Activated CD8-positive, alpha-beta memory T cell treated with anti-CD3 and anti-CD28 coated beads, Interleukin-2, amount 10 ng/mL, durations not matched to agents 7 days and 5 days (primary cell): ENCODE measurements at regions not wholly inside any gene's neighbourhood (a gene's known extent, or its start where the extent isn't known, plus 50 kb on each side); places are given as distances from the start of the nearest gene placed in this dataset.

Experiments
- ATAC-seq: fragments of 150-1000 bp; cut with Tn5 transposase; one replicate; pipeline ENCODE4 v1.10.0; 2021; ENCODE audit warnings: moderate library complexity
- CTCF ChIA-PET: fragments of 350-600 bp; sonication (Branson Sonifier 250); formaldehyde crosslinking; loops from one replicate; lab custom pipeline; 2021; ENCODE audit warnings: antibody characterized with exemption; lab: Charles Lee
- DNase-seq: peaks from one replicate; pipeline ENCODE4 v3.0.0-alpha.2; 2020
- H3K27ac Mint-ChIP-seq: one replicate; pipeline ENCODE4 v1.8.0; 2021; ENCODE audit warnings: mild to moderate bottlenecking, mixed read lengths
- H3K27me3 Mint-ChIP-seq: one replicate; pipeline ENCODE4 v1.8.0; 2021; ENCODE audit warnings: mixed read lengths
- H3K36me3 Mint-ChIP-seq: one replicate; pipeline ENCODE4 v1.8.0; 2021; ENCODE audit warnings: mild to moderate bottlenecking, mixed read lengths
- H3K4me1 Mint-ChIP-seq: one replicate; pipeline ENCODE4 v1.8.0; 2021; ENCODE audit warnings: mixed read lengths
- H3K4me3 Mint-ChIP-seq: one replicate; pipeline ENCODE4 v1.8.0; 2021; ENCODE audit warnings: mild to moderate bottlenecking, moderate library complexity, mixed read lengths
- H3K9me3 Mint-ChIP-seq: one replicate; pipeline ENCODE4 v1.8.0; 2022; ENCODE audit warnings: low read depth, mixed read lengths

DNA sequence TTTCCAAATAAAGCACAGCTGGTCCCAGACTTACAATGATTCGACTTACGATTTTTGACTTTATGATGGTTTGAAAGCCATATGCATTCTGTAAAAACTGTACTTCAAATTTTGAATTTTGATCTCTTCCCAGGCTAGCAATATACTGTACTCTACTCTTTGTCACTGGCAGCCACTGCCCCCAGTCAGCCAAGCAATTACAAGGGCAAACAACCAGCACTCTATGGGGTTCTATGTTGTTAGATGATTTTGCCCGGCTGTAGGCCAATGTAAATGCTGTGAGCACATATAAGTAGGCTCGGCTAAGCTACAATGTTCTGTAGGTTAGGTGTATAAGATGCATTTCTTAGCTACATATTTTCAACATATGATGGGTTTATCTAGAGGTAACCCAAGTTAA is 217.3 kb downstream of the RAB38 start:
- Mint-ChIP-seq H3K4me1 (no peaks in the 10 kb centered on the region), H3K27ac (no peak overlapping the region), H3K9me3 (no peaks in the 10 kb centered on the region), H3K4me3 (no peak overlapping the region), H3K36me3 (no peaks in the 10 kb centered on the region), H3K27me3 (peaks cover 3% of the 10 kb centered on the region)
- no peak for ATAC-seq
- CTCF ChIA-PET = no interaction called here
- no peak for DNase-seq

DNA sequence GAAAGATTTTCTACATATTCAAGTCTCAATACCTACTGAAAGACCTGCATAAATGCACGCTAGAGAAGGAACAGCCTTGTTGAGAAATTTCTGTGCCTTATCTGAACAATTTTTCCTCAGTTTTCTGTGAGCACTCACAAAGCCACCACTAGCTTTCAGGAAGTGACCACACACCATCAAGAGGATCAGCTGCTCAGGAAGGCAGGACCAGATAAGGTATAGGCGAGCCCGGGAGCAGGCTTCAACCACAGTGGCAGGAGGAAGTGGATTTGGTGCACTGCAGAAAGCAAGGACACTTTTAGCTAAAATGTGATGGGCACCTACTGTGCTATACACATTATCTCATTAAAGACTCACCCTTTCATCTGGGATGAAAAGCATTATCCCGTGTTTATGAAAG is 220.8 kb downstream of the RAB38 start:
- Mint-ChIP-seq H3K27ac (no peak overlapping the region), H3K27me3 (no peaks in the 10 kb centered on the region), H3K36me3 (no peaks in the 10 kb centered on the region), H3K4me1 (no peaks in the 10 kb centered on the region), H3K9me3 (no peaks in the 10 kb centered on the region), H3K4me3 (no peak overlapping the region)
- no peak for DNase-seq
- no peak for ATAC-seq
- CTCF ChIA-PET = no interaction called here

DNA sequence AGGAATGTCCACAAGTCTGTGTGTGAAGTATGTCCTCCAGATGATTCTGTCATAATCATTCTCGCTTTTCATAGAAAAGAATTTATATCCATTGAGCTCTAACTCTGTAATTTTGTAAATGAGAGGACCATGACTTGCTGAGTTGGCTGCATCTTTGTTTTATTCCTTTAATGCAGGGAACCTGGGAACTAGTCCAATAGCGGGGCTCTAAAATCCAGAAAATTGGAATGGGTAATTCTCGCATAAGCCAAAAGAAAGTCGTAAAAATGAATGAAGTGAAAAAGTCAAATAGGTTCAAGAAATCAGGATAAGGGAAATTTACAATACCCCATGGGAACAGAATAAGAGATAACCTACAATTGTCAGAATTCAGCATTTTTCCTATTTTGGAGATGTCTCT is 232.5 kb downstream of the RAB38 start:
- Mint-ChIP-seq H3K36me3 (no peaks in the 10 kb centered on the region), H3K4me1 (no peaks in the 10 kb centered on the region), H3K27me3 (no peaks in the 10 kb centered on the region), H3K27ac (no peak overlapping the region), H3K4me3 (no peak overlapping the region), H3K9me3 (no peaks in the 10 kb centered on the region)
- CTCF ChIA-PET = no interaction called here
- ATAC-seq (no peak), DNase-seq (no peak)

DNA sequence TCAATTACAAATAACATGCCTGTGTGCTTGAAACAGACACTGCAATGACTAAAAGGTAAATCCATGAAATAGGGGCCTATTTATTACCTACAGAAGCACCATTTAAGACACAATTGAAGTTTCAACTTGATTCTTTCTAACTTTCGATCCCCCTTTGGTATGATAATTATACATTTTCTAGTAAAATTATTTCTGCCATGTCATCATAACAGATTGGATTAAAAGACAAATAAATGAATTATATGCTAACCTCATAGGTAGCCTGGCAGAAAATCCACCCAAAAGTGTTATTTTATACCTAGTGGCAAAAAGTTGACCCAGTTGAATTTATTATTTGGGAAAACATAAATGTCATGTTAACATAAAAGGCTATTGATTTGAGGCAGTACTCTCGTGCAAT is 241.1 kb downstream of the RAB38 start:
- Mint-ChIP-seq H3K27ac (no peak overlapping the region), H3K27me3 (no peaks in the 10 kb centered on the region), H3K4me3 (no peak overlapping the region), H3K9me3 (no peaks in the 10 kb centered on the region), H3K4me1 (no peaks in the 10 kb centered on the region), H3K36me3 (no peaks in the 10 kb centered on the region)
- DNase-seq (no peak), ATAC-seq (no peak)
- CTCF ChIA-PET = no interaction called here

DNA sequence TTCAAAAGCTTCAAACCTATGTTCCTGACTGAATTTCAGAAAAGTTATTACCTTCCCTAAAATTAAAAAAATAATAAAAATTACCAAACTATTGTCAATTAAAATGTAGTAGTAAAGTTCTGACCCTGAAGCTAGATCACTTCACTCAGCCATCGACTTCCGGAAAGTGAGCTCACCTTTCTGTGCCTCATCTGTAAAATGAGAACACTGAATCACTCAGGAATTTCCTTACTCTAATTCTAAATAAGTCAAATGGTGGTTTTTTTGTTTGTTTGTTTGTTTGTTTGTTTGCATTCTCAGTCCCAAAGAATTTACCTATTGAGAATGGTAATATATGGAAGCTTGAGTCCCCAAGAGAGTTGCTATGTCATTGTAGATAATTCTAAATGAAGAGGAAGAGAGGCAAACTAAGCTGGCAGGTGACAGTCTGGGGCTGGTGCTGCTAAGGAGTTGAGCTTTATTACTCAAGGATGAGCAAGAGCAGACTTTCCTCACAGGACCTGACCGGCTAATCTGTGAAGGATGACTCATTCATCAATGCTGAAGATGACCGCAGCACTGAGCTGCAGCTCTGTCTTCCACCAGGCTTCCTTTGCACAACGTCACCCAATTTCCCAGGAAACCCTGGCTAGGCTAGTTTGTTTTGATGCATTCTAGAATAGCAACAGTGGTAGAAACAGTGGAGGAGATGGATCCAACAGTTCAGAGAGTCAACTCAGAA is 248.8 kb downstream of the RAB38 start:
- DNase-seq (no peak), ATAC-seq (no peak)
- Mint-ChIP-seq H3K36me3 (no peaks in the 10 kb centered on the region), H3K27ac (no peak overlapping the region), H3K4me3 (no peak overlapping the region), H3K9me3 (no peaks in the 10 kb centered on the region), H3K4me1 (no peaks in the 10 kb centered on the region), H3K27me3 (no peaks in the 10 kb centered on the region)
- CTCF ChIA-PET = no interaction called here

DNA sequence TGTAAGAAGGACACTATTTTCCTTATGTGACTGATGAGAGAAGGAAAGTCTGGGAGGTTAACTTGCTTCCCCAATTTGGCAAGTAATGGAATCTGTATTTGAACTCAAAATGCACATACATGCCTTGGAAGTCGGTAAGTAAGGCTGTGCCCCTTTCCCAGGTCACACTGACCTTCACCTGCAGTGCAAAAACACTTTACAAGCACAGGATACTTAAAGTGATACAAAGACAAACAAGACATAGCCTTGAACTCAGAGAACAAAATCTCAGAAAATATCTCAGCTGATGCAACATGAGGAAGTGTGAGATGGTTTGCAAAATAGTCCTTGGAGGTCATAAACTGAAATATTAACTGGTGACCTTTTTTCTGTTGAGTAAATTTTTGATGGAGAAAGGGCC is 251.1 kb downstream of the RAB38 start:
- Mint-ChIP-seq H3K4me3 (no peak overlapping the region), H3K36me3 (no peaks in the 10 kb centered on the region), H3K4me1 (no peaks in the 10 kb centered on the region), H3K27me3 (no peaks in the 10 kb centered on the region), H3K27ac (no peak overlapping the region), H3K9me3 (no peaks in the 10 kb centered on the region)
- ATAC-seq (no peak), DNase-seq (no peak)
- CTCF ChIA-PET = no interaction called here

DNA sequence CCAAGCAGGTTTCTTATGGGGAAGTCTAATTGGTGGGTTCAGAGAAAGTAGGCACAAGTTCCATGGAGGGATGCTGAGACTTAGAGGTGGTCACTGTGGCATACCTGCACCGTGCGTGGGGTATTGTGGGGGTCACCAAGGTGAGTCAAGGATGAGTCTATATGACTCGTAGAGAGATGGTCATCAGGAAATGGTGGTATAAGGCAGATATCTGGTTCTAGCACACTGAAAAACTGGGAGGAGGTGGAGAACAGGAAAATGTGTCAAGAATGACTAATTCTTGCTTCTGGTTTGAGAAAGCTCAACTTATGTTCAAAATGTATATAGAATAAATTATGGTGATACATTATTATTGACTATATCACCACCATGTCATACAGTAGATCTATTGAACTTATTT is 258.1 kb downstream of the RAB38 start:
- no peak for ATAC-seq
- H3K36me3 Mint-ChIP-seq = no peaks in the 10 kb centered on the region
- H3K9me3 Mint-ChIP-seq = no peaks in the 10 kb centered on the region
- no peak overlapping the region for H3K4me3 Mint-ChIP-seq
- no peaks in the 10 kb centered on the region for H3K27me3 Mint-ChIP-seq
- no peak for DNase-seq
- no peaks in the 10 kb centered on the region for H3K4me1 Mint-ChIP-seq
- CTCF ChIA-PET = no interaction called here
- no peak overlapping the region for H3K27ac Mint-ChIP-seq

DNA sequence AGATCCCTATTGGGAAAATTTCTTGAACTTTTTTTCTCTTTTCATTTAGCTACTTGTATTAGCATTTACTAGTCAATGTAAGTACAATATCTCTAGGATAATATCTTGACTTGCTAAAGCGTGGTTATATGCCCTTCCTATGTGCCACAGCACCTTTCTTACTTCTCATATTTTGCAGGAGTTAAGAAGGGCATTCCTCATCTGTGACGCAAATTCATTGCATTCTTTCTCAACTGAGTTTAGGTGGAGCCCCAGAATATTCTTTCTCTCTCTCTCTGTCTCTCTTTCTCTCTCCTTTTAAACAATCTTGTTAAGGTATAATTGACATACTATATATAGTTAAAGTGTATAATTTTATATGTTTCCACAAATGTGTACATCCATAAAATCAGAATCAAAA is 266.1 kb downstream of the RAB38 start:
- H3K36me3 Mint-ChIP-seq = no peaks in the 10 kb centered on the region
- no peak for ATAC-seq
- CTCF ChIA-PET = no interaction called here

DNA sequence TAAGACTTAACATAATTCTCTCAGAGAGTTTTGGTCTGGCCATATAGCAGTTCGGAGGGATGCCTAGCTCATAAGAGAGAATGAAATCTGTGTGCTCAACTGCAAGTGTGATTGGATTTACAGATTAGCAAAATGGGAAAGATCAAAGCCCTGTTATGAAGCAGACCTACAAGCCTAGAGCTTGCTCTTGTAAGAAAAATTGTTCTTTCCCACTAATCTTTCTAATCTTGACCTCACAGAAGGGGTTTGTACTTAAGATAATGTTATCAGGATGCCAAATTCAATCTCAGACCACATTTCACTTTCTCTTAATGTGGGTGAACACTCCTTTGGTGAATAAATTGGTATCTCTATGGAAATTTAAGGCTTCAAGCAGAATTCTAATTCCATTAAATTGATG is 267.2 kb downstream of the RAB38 start:
- H3K4me1 Mint-ChIP-seq = no peaks in the 10 kb centered on the region

More for the DNA sequence above, 266.1 kb downstream of the RAB38 start:
- DNase-seq = no peak
- Mint-ChIP-seq H3K27me3 (no peaks in the 10 kb centered on the region), H3K27ac (no peak overlapping the region), H3K4me3 (no peak overlapping the region), H3K4me1 (no peaks in the 10 kb centered on the region), H3K9me3 (no peaks in the 10 kb centered on the region)

DNA sequence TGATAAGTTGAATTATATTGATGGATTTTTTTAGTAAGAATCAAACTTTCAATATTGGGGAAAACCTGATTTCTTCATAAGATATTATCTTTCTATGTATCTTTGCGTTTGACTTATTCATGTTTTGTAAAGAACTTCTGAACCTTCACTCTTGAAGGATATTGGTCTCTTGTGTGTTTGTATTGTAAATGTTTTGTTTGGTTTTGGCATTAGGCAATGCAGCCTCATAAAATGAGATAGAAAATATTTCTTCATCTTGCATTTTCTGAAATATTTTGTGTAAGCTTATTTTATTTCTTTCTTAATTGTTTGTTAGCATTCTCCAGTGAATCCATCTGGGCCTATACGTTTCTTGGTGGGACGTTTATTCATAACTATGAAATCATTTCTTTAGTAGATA is 271.9 kb downstream of the RAB38 start:
- H3K4me3 Mint-ChIP-seq = no peak overlapping the region

More for the DNA sequence above, 267.2 kb downstream of the RAB38 start:
- CTCF ChIA-PET = no interaction called here
- Mint-ChIP-seq H3K27me3 (no peaks in the 10 kb centered on the region), H3K36me3 (no peaks in the 10 kb centered on the region), H3K9me3 (no peaks in the 10 kb centered on the region), H3K27ac (no peak overlapping the region), H3K4me3 (no peak overlapping the region)
- ATAC-seq (no peak), DNase-seq (no peak)

DNA sequence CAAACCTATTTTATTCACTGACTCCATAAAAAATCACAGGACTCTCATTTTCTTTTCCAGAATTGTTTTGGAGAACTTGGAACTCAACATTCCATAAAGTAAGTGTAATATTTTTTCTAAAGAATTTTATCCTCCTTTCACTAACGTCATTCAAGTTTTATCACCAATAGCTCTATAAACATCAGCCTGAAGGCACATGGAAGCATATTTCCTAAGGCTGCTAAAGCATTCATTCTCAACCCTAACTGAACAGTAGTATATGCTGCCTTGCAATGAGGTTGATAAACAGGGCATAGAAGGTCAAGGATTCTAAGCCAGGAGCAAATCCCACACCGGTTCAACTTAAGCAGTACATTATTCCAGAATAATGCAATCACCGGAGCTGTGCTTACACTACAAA is 273.9 kb downstream of the RAB38 start:
- no peaks in the 10 kb centered on the region for H3K9me3 Mint-ChIP-seq

More for the DNA sequence above, 271.9 kb downstream of the RAB38 start:
- ATAC-seq (no peak), DNase-seq (no peak)
- CTCF ChIA-PET = no interaction called here
- no peaks in the 10 kb centered on the region for H3K27me3 Mint-ChIP-seq
- H3K4me1 Mint-ChIP-seq = no peaks in the 10 kb centered on the region
- no peaks in the 10 kb centered on the region for H3K36me3 Mint-ChIP-seq
- no peak overlapping the region for H3K27ac Mint-ChIP-seq
- no peaks in the 10 kb centered on the region for H3K9me3 Mint-ChIP-seq

DNA sequence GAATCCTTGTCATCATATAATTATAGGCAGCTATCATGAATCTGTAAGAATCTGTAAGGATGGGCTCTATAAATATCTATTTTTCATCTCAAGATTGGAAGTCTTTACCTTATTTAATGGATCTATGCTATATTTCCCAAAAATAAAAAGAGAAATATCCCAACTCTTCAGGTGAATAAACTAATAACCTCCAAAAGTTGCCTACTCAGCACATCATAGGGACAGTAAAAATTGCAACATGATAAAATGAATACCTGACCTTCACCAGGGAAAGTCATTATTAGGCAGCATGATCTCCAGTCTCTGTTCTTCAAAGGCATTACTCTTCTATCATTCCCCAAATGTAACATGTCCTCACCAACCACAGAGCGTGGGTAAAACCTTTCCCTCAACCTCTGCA is 277.3 kb downstream of the RAB38 start:
- Mint-ChIP-seq H3K4me3 (no peak overlapping the region), H3K9me3 (no peaks in the 10 kb centered on the region), H3K27ac (no peak overlapping the region), H3K36me3 (no peaks in the 10 kb centered on the region), H3K27me3 (peaks cover 19% of the 10 kb centered on the region), H3K4me1 (no peaks in the 10 kb centered on the region)
- CTCF ChIA-PET = no interaction called here
- DNase-seq = no peak
- no peak for ATAC-seq

More for the DNA sequence above, 273.9 kb downstream of the RAB38 start:
- no peak for DNase-seq
- H3K36me3 Mint-ChIP-seq = no peaks in the 10 kb centered on the region
- CTCF ChIA-PET = no interaction called here
- H3K27me3 Mint-ChIP-seq = peaks cover 9% of the 10 kb centered on the region
- no peak for ATAC-seq
- H3K4me1 Mint-ChIP-seq = no peaks in the 10 kb centered on the region
- H3K4me3 Mint-ChIP-seq = no peak overlapping the region
- H3K27ac Mint-ChIP-seq = no peak overlapping the region

DNA sequence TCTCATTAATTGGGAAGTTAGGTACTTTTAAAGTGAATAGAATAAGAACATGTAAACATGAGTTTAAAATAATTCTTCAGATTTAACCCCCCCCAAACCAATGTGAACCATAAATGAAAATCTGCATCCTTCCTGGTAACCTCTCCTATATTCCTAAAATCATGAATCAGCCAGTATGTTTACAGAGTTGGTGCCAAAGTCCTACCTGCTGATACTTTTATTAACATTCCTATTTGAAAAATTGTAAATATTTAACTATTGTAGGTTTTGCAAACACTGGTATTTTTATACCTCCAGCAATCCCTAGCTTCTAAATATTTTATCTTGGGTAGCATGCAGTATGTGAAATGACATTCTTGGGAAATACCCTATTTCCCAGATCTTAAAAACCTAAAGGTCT is 278.2 kb downstream of the RAB38 start:
- DNase-seq = no peak

DNA sequence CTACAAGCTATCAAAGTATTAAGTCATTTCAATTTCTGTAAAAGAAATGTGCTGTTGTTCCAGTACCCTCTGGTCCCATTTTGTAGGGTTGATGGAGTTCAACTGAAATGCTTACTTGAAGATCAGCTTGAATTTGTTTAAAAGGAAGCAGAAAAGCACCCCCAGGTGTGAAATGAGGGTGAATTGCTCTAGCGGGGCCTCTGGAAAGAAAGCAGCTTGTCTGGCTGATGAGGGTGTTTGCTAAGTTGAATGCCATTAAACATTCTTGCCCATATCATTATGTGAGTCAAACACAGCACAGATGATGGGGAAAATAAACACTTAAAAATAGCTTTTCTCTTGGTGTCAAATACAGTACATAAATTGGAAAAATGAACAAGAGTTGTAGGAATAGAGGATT is 280.3 kb downstream of the RAB38 start:
- ATAC-seq (no peak), DNase-seq (no peak)
- H3K4me3 Mint-ChIP-seq = no peak overlapping the region
- H3K27ac Mint-ChIP-seq = no peak overlapping the region
- no peaks in the 10 kb centered on the region for H3K36me3 Mint-ChIP-seq
- H3K9me3 Mint-ChIP-seq = no peaks in the 10 kb centered on the region
- H3K4me1 Mint-ChIP-seq = no peaks in the 10 kb centered on the region
- H3K27me3 Mint-ChIP-seq = peaks cover 19% of the 10 kb centered on the region
- CTCF ChIA-PET = no interaction called here

More for the DNA sequence above, 278.2 kb downstream of the RAB38 start:
- ATAC-seq = no peak
- H3K4me3 Mint-ChIP-seq = no peak overlapping the region
- CTCF ChIA-PET = no interaction called here
- H3K4me1 Mint-ChIP-seq = no peaks in the 10 kb centered on the region
- no peaks in the 10 kb centered on the region for H3K9me3 Mint-ChIP-seq
- H3K27me3 Mint-ChIP-seq = peaks cover 19% of the 10 kb centered on the region
- H3K36me3 Mint-ChIP-seq = no peaks in the 10 kb centered on the region
- no peak overlapping the region for H3K27ac Mint-ChIP-seq

DNA sequence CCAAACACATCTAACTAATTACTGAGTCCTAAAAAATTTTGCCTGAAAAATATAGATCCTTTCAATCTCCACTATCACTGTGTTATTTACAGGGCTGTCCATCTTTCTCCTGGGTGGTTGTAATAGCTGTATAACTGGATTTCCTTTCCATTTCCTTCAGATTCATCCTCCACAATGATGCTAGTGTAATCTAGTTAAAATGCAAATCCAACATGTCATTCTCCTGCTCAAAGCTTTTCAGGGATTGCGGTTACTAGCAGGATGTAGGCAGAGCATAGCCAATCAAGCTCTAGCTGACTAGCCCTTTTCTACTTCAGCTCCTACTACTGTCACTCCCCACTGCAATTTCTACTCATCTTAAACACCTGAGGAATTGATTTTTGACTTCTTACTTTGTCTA is 283.0 kb downstream of the RAB38 start:
- Mint-ChIP-seq H3K27me3 (peaks cover 17% of the 10 kb centered on the region), H3K4me1 (no peaks in the 10 kb centered on the region), H3K4me3 (no peak overlapping the region), H3K9me3 (no peaks in the 10 kb centered on the region), H3K36me3 (no peaks in the 10 kb centered on the region), H3K27ac (no peak overlapping the region)
- CTCF ChIA-PET = no interaction called here
- DNase-seq (no peak), ATAC-seq (no peak)
